DMS153 treated with DMSO at 0.1 percent for 48 hours (cell line): ENCODE measurements at regions not wholly inside any gene's neighbourhood (a gene's known extent, or its start where the extent isn't known, plus 50 kb on each side); places are given as distances from the start of the nearest gene placed in this dataset.
"Not testable (repeated sequence)": the region's sequence is repeated elsewhere in the genome, so short reads cannot be mapped to it uniquely, and the experiment has no call there.

ENCODE experiments used
- DNase-seq: peaks from one replicate; lab custom pipeline; 2025; ENCODE audit not compliant: unreplicated experiment; lab: John Stamatoyannopoulos, UW

GRCh38 chr2:15750822-15751329, 159.2 kb downstream of the DDX1 start:
- DNase-seq, result no peak

- DNase-seq, result no peak
Measured at GRCh38 chr2:15751477-15751876, 159.8 kb downstream of the DDX1 start.

DNA sequence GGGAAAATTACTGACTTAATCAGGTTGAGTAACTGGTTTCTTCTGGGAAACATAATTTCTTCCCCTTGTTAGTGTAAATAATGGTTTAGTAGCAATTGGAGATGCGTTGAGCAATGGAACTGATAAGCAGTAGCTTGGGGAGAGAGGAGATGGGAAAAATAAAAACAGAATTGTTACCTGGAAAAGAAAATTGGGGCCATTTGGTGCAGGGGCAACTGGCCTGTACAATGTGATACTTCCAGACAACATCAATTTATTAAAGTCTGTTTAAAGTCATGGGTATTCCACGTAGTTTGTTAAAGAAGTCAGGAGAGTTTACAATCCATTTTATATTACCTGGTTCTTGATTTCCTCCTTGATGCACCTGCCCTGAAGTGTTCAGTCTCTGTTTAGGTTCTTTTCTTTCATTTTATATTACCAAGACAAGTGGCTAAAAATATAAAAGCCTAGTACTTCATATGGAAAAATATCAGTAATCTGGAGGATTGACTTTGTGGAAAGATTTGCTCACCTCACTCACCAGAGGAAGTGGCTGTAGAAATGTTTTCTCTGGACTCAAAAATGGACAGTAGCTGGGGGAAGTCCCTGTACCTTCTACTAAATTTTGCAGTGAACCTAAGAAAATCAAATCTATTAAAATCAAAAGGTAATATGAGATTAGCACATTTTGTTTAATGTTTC, 161.0 kb downstream of the DDX1 start:
- DNase-seq, result no peak

DNA sequence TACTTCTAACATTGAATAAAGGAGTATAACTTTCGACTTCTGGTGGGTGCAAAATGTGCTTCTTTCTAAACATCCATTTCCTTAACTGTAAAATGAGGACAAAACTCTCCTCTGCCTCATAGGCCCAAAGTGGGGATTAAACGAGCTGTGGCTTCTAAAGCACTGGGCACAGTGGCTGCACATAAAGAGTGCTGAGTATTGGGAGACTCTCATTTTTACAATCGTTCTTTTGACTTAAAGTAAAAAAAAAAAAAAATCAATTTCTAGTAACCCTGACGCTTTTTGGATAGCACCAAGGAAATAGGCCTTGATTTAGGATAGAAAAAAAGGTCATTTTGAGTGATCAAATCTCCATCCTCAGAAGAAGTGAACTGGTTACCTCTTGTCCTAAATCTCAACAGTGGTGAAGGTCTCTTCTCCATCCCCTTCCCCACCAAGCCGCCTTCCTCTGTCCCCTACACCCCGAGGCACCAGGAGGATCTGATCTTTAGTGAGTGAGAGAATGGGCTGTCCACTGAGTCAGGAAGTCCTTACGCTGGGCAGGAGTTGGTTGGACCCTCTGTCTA, 161.6 kb downstream of the DDX1 start:
- DNase-seq, result no peak

- DNase-seq, result no peak
Measured at GRCh38 chr2:15753811-15754702, 162.4 kb downstream of the DDX1 start.

DNA sequence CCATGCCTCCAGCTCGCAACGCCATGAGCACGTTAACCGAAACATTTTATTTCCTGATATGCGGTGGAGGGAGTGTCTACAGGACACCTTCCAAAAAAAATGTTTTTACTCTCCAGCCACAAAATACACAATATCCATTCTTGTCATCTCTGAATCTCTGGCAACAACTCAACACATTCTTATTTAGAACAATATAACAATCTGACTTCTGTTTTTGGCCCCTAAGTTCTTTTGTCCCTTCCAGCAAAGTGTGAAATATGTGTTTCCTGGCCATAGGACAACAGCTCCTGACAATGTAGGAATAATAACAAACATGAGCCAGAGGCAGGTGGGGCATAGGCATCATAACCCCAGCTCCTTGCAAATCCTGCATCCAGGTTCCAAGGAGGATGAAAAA, 163.0 kb downstream of the DDX1 start:
- DNase-seq, result no peak

- DNase-seq, result no peak
Measured at GRCh38 chr2:15755528-15755927, 163.9 kb downstream of the DDX1 start.

DNA sequence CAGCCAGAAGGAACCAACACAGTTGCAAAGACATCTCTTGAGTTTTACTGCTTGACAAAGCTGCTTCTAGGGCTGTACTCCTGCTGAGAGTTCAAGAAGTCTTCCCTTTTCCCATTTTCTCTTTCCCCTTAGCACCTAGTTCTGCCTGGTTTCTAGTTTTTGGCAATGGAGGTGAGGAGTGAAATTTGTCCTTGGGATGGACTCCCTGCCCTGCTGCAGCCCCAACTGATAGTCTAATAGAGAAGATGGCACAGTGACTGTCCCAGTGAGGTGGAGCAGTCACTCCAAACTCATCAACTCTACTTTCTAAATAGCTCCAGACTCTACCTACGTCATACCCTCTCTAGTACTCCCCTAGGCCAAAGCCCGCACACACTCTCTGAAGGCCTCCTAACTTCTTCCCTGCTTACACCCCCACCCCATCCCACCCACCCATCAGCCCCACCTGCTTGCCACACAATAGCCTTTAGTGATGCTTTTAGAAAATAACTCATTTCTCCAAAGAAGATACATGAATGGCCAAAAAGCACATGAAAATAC, 164.4 kb downstream of the DDX1 start:
- DNase-seq, result no peak

- no peak for DNase-seq
Measured at GRCh38 chr2:15756882-15757819, 165.5 kb downstream of the DDX1 start.

- no peak for DNase-seq
Measured at GRCh38 chr2:15757820-15758586, 166.3 kb downstream of the DDX1 start.

DNA sequence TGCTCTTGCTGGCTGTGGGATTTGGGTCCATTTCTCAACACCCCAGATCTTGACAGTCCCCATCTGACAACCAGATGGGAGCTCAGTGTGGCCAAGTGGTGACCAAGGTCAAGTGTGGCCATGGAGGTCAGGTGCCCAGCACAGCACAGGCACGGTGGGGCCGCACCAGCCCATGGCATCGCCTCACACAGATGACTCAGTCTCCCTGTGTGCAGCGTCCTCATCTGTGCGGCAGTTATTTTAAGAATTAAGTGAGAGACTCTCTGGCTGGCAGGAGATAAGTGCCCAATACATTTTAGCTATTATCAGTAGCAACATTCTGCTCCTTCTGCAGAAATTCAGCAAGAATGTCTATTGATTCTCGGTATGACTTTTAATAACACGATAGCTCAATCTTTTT, 167.2 kb downstream of the DDX1 start:
- no peak for DNase-seq

DNA sequence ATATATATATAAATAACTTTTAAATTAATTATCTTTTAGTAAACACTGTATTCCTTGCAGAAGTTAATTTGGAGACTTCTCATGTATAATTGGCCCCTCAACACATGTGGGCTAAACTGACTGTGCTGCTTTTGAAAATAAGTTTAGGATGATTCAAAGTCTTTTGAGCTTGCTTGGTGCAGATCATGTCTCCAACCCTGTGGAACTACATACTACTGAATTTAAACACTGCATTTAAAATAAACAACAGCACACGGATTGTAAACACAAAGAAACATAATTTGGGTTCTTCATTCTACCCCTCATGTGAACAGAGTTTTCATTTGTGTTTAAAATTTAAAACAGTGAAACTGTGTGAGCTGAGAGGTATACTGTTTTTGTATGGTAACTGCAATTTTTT, 167.7 kb downstream of the DDX1 start:
- no peak for DNase-seq

GRCh38 chr2:15759791-15760190, 168.1 kb downstream of the DDX1 start:
- not testable (repeated sequence) for DNase-seq

DNA sequence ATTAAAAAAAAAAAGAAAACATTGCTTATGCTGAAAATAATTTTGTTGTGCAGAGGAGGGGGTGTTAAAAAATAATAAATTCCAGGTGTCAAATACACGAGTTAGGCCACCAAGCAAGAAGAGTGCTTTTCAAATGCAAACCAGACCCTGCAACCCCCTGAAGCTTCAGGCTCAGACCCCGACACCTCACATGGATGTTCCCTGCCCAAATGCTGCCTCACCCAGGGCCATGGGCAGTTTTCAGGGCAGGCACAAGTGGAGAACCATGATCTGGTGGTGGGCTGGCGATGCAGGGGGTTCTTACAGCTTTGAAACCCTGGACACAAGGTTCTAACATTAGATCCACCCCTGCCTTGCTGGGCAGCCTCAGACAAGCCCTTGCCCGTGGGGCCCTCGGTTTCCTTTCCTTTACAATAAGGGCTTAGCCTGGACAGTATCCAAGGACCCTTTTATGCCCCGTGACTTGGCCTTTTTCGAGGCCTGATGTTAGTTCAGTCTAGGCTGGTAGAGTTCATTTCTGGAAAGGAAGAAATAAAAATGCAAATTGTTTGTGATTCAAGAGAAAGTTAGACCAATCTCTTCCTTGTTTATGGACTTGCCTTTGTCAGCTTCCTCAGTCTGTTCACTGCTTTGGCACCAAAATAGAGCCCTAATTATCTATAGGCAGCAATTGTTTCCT, 168.7 kb downstream of the DDX1 start:
- no peak for DNase-seq

DNA sequence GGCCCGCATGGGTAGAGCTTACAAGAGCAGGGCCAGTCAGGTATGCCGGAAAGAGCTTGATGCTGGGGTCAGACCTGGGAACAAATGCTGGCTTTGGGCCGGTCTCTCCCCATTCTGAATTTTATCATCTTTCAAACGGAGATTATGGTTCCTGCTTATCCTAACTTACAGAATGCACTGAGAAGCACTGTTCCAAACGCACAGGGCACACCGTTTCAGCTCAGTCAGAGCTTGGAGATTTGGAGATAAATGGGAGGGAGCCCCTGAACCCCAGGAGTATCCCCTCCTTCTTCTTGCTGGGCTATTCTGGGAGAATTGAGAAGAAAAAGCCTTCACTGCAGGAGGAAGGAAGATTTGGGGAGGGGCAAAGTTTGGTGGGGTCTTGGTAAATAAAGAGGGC, 169.4 kb downstream of the DDX1 start:
- DNase-seq, result no peak

DNA sequence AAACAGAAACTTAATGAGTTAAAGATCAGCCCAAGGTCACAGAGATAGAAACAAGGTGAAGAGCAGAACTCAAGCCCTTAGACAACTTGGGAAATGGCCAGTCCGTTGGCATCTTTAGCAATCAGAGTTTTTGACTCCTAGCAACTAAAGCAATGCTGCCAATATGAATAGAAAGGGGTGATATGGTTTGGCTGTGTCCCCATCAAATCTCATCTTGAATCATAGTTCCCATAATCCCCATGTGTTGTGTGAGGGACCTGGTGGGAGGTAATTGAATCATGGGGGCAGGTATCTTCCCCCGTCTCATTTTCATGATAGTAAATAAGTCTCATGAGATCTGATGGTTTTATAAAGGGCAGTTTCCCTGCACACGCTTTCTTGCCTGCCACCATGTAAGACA, 170.2 kb downstream of the DDX1 start:
- no peak for DNase-seq

DNA sequence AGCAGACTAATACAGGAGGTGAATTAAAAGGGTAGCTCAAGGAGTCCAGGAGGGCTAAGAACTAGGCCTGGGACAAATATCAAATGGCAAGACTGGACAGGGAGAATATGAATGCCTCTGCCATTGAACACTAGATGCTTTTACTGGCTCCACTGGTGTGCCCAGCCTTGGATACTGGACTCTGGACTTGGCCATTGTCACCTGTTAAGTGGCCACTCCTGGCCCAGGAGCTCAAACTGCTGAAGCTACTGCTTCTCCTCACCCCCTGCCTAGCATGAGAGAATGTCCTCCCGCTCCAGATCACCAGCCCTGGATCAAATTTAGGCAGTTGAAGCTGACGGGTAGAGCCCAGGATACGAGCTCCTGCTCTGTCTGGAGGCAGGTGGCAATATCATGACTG, 170.8 kb downstream of the DDX1 start:
- no peak for DNase-seq

DNA sequence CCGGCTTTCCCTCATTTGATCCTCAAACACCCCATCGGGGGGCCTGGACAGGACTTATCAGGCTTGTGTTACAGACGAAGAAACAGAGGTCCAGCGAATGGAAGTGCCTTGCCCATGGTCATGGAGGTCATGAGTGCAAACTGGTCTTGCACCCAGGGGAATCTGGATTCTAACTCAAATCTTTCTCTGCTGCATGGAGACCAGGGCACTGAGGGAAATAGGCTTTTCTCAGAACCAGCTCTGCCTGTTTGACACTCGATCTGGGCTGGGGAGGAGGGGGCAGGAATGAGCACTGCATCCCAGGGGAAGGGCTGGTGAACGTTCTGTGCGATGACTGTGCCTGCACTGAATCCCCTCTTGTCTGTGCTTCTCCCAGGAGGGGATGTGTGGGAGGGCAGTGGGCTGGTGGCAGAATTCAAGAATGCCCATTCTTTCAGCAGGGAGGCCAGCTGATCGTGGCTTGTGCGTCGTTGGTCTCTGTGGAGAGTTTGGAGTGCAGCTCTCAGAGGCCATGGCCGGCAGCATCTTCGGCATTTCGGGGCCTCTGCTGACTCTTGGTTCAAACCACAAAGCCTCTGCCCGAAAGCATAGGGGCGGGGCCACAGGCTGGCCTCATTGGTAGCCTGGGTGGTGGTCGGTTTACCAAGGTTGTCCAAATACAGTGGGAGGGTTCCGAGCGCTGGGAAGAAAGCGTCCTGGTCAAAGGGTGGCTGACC, 171.6 kb downstream of the DDX1 start:
- DNase-seq, result no peak
